ENCODE measurements at regions not wholly inside any gene's neighbourhood (a gene's known extent, or its start where the extent isn't known, plus 50 kb on each side); places are given as distances from the start of the nearest gene placed in this dataset.

DNA sequence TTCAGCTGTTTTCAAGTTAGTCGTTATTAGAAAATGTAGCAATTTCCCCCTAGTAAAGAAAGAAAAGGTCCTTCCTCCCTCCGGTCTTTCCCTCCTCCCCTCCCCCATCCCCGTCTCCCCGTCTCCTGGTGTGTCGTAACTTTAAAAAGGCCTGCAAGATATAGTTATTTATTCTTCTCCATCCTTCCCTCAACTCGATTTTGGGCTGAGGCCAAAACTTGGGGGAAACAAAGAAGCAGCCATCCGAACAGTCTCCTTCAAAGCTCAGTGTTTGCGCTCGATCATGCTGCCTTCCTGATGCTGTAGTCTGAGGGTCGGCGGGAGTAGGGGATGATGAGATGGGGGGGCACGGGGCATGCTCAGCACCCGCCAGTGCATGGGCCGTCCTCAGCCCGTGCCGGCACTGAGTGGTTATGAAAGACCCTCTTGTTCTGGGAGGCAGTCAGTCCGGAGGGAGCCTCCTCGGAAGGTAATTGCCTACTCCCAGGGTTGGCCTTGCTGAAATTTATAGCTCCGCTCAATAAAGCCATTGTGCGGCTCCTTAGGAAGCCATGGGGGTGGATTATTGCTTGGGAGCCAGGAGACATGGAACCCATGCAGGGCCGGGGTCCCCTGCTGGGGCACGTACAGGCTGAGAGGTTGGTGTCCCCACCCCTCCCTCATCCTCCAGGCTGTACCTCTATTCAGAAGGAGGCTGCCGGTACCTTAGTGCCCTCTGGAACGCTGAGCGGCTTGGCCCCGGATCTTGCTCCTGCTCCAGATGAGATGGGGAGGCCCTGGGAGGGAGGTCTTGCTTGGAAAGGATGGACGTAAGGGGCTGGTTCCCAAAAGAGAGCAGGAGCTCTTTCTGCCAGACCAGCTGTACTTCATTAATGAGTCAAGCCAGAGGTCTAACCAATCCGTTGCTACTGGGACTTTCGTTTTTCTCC, 212.7 kb upstream of the CADM1 start:
- Mint-ChIP-seq H3K36me3 (ENCODE audit: low read depth) (no peaks in the 10 kb centered on the region), H3K27me3 (no peaks in the 10 kb centered on the region), H3K27ac (no peak overlapping the region), H3K4me1 (ENCODE audit: low read depth) (no peaks in the 10 kb centered on the region), H3K9me3 (no peaks in the 10 kb centered on the region), H3K4me3 (no peak overlapping the region)

DNA sequence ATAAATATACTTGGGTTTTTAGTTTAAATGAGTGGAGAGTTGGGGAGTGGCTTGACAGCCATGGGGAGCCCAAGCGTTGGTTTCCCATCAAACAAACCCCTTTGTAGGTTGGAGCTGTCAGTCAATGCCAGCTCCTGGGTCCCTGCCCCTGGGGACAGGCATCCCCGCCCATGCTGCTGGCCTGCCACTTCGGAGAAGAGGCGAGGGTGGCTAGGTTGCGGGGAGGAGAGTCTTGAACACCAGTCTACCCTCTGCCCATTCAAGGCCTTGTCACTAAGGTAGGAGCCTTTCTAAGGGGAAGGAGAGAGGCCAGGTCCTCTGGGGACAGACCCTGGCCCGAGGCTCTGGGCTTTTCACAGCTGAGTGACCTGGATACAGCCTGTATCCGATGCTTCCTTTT, 211.9 kb upstream of the CADM1 start:
- Mint-ChIP-seq H3K27ac (no peak overlapping the region), H3K9me3 (no peaks in the 10 kb centered on the region), H3K4me3 (no peak overlapping the region), H3K36me3 (ENCODE audit: low read depth) (no peaks in the 10 kb centered on the region), H3K4me1 (ENCODE audit: low read depth) (no peaks in the 10 kb centered on the region), H3K27me3 (no peaks in the 10 kb centered on the region)

DNA sequence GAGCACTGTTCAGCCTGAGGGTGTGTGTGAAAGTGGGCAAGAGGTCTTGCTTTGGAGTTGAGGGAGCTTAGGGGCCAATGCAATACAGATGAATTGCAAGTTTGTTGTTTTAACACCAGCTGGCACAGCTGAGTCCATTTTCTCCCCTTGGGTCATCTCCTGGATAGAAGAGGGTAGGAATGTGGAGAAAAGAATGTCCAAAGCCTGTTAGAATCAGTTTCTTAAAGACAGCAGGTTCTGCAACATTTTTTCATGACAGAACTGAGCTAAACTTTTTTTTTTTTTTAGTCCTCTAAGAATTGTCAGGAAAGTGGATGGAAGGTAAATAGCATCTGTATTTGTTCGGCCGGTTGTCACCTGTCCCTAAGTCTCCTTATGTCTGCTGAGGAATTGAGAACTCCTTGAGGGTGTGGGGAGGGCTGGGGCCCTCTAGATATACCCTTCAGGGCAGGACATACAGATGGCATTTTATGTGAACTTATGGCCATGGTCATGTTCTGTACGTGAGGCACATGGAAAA, 211.1 kb upstream of the CADM1 start:
- Mint-ChIP-seq H3K9me3 (no peaks in the 10 kb centered on the region), H3K27me3 (no peaks in the 10 kb centered on the region), H3K4me1 (ENCODE audit: low read depth) (no peaks in the 10 kb centered on the region), H3K36me3 (ENCODE audit: low read depth) (no peaks in the 10 kb centered on the region), H3K27ac (no peak overlapping the region), H3K4me3 (no peak overlapping the region)

GRCh38 chr11:115712296-115712695, 208.1 kb upstream of the CADM1 start:
- H3K27me3 Mint-ChIP-seq: peaks cover 8% of the 10 kb centered on the region

GRCh38 chr11:115710980-115711379, 206.8 kb upstream of the CADM1 start:
- H3K4me1 Mint-ChIP-seq (ENCODE audit: low read depth): peaks cover 3% of the 10 kb centered on the region
- H3K36me3 Mint-ChIP-seq (ENCODE audit: low read depth): no peaks in the 10 kb centered on the region
- peaks cover 4% of the 10 kb centered on the region for H3K9me3 Mint-ChIP-seq
- H3K27ac Mint-ChIP-seq: no peak overlapping the region
- H3K4me3 Mint-ChIP-seq: no peak overlapping the region
- H3K27me3 Mint-ChIP-seq: peaks cover 8% of the 10 kb centered on the region

More at GRCh38 chr11:115712296-115712695, 208.1 kb upstream of the CADM1 start:
- Mint-ChIP-seq H3K4me3 (no peak overlapping the region), H3K36me3 (ENCODE audit: low read depth) (no peaks in the 10 kb centered on the region), H3K27ac (no peak overlapping the region), H3K9me3 (peaks cover 4% of the 10 kb centered on the region), H3K4me1 (ENCODE audit: low read depth) (peaks cover 3% of the 10 kb centered on the region)

DNA sequence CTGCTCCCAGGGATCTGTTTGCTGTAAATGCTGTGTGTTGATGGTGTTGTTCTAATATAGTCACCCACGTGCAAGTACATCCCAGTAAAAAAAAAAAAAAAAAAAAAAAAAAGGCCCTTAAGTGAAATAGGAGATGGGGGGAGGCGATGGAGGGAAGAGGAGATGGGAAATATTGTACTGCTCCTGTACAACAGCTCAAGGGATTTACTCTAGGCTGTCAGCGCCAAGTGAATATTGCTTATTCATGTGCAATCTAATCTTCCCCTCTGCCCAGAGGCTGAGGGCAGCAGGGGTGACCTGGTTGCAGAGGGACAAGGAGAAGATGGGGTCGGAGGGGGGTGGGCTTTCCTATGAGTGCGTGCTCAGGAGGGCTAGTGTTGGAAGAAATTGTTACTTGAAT, 206.2 kb upstream of the CADM1 start:
- Mint-ChIP-seq H3K4me1 (ENCODE audit: low read depth) (peaks cover 3% of the 10 kb centered on the region), H3K36me3 (ENCODE audit: low read depth) (no peaks in the 10 kb centered on the region), H3K27me3 (peaks cover 8% of the 10 kb centered on the region), H3K27ac (no peak overlapping the region), H3K9me3 (peaks cover 8% of the 10 kb centered on the region), H3K4me3 (no peak overlapping the region)

DNA sequence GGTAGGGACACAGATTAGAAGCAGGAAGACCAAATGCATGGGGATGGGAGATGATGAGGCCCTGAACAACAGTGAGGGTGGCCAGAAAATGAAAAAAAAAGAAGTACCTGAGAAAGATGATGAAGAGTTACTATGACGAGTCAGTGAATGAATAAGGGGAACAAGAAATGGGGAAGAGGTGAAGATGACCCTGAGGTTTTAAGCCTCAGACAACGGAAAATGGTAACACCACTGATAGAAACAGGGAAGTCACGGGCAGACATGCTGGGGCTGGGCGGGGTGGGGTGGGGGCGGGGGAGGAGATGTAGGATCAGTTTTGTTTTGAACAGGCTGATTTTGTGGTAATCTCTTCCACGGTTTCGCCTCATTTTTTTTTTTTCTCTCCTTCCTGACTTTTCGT, 205.1 kb upstream of the CADM1 start:
- Mint-ChIP-seq H3K27me3 (peaks cover 8% of the 10 kb centered on the region), H3K4me1 (ENCODE audit: low read depth) (peaks cover 3% of the 10 kb centered on the region), H3K4me3 (no peak overlapping the region), H3K36me3 (ENCODE audit: low read depth) (no peaks in the 10 kb centered on the region), H3K9me3 (peaks cover 11% of the 10 kb centered on the region), H3K27ac (no peak overlapping the region)

DNA sequence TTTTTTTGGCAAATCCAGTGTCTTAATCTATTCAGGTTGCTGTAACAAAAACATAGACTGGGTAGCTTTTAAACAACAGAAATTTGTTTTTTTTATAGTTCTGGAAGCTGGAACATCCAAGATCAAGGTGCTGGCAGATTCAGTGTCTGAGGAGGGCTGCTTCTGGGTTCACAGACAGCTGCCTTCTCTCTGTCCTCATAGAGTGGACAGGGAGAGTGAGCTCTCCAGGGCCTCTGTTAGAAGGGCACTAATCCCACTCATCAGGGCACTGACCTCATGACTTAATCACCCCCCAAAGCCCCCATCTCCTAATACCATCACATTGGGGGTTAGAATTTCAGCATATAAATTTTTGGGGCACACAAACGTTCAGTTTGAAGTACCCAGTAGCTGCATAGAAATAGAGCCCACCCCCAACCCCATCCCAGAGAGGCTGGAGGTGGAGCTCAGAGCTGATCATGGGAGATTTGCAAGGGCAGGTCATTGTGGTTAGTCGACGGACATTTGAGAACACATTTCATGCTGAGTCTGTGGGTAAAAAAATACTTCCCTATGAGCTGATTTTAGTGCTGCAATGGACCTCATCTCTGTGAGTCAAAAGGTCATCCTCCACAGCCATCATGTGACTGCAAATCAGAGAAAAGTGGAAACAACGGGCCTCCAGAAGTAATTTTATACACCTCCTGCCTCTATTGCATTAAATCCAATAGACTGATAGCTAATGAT, 203.1 kb upstream of the CADM1 start:
- Mint-ChIP-seq H3K4me1 (ENCODE audit: low read depth) (peaks cover 3% of the 10 kb centered on the region), H3K4me3 (no peak overlapping the region), H3K9me3 (peaks cover 12% of the 10 kb centered on the region), H3K27ac (no peak overlapping the region), H3K27me3 (peaks cover 8% of the 10 kb centered on the region), H3K36me3 (ENCODE audit: low read depth) (no peaks in the 10 kb centered on the region)

- Mint-ChIP-seq H3K4me1 (ENCODE audit: low read depth) (peaks cover 3% of the 10 kb centered on the region), H3K36me3 (ENCODE audit: low read depth) (no peaks in the 10 kb centered on the region), H3K27ac (no peak overlapping the region), H3K4me3 (no peak overlapping the region), H3K27me3 (peaks cover 8% of the 10 kb centered on the region), H3K9me3 (peaks cover 12% of the 10 kb centered on the region)
Measured at GRCh38 chr11:115706626-115707135, 202.5 kb upstream of the CADM1 start.

DNA sequence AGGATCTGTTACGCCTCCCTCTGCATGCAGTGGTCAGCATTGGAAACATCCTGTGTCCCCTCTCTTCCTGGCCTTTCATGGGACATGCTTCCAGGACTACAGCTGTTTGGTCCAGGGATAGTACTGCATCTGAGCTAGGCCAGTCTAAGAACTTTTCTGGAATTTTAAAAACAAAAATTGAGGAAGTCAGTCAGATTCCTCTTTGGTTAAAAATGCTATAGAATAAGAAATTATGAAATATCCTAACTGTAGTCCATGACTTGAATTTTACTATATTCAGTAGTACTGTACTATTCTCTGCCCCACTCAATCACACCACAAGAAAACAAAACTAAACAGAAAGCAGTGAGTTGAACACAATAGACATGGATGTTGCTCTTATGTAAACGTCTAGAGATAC, 201.0 kb upstream of the CADM1 start:
- Mint-ChIP-seq H3K27me3 (peaks cover 8% of the 10 kb centered on the region), H3K4me3 (no peak overlapping the region), H3K4me1 (ENCODE audit: low read depth) (peaks cover 3% of the 10 kb centered on the region), H3K9me3 (peaks cover 15% of the 10 kb centered on the region), H3K27ac (no peak overlapping the region), H3K36me3 (ENCODE audit: low read depth) (no peaks in the 10 kb centered on the region)

- Mint-ChIP-seq H3K27ac (no peak overlapping the region), H3K4me1 (ENCODE audit: low read depth) (no peaks in the 10 kb centered on the region), H3K4me3 (no peak overlapping the region), H3K36me3 (ENCODE audit: low read depth) (no peaks in the 10 kb centered on the region), H3K9me3 (peaks cover 11% of the 10 kb centered on the region), H3K27me3 (no peaks in the 10 kb centered on the region)
Measured at GRCh38 chr11:115700981-115701875, 197.0 kb upstream of the CADM1 start.

DNA sequence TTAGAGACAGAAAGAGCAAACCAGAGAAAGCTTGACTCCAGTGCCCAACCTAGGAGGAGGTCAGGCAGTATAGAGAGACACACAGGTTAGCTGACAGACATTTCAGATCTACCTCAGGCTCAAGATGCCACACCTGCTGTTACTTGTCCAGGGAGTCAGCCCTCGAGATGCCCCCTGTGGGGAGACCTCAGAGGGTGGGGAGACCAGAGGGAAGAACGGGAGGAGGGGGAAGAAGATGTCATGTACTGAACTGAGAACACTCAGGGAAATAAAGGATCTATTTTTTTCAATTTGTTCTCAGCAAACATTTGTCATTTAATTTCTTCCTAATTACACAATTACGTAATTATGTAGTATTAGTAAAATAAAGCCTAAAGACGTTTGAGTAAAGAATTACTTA, 196.3 kb upstream of the CADM1 start:
- no peak overlapping the region for H3K27ac Mint-ChIP-seq
- H3K4me3 Mint-ChIP-seq: no peak overlapping the region
- no peaks in the 10 kb centered on the region for H3K27me3 Mint-ChIP-seq
- no peaks in the 10 kb centered on the region for H3K4me1 Mint-ChIP-seq (ENCODE audit: low read depth)
- no peaks in the 10 kb centered on the region for H3K36me3 Mint-ChIP-seq (ENCODE audit: low read depth)
- H3K9me3 Mint-ChIP-seq: peaks cover 7% of the 10 kb centered on the region

- no peak overlapping the region for H3K4me3 Mint-ChIP-seq
- no peaks in the 10 kb centered on the region for H3K36me3 Mint-ChIP-seq (ENCODE audit: low read depth)
- H3K4me1 Mint-ChIP-seq (ENCODE audit: low read depth): no peaks in the 10 kb centered on the region
- no peaks in the 10 kb centered on the region for H3K27me3 Mint-ChIP-seq
- no peak overlapping the region for H3K27ac Mint-ChIP-seq
- H3K9me3 Mint-ChIP-seq: peaks cover 7% of the 10 kb centered on the region
Measured at GRCh38 chr11:115699733-115700132, 195.5 kb upstream of the CADM1 start.

- Mint-ChIP-seq H3K27me3 (no peaks in the 10 kb centered on the region), H3K9me3 (peaks cover 4% of the 10 kb centered on the region), H3K4me1 (ENCODE audit: low read depth) (no peaks in the 10 kb centered on the region), H3K4me3 (no peak overlapping the region), H3K27ac (no peak overlapping the region), H3K36me3 (ENCODE audit: low read depth) (no peaks in the 10 kb centered on the region)
Measured at GRCh38 chr11:115699326-115699725, 195.1 kb upstream of the CADM1 start.

Data from stimulated activated naive CD8-positive, alpha-beta T cell treated with anti-CD3 and anti-CD28 coated beads, Interleukin-15, Interleukin-2, amounts not matched to agents 100 ng/mL and 50 ng/mL, for 24 hours (primary cell).